NB4 (cell line): ENCODE measurements at regions not wholly inside any gene's neighbourhood (a gene's known extent, or its start where the extent isn't known, plus 50 kb on each side); places are given as distances from the start of the nearest gene placed in this dataset.

ENCODE experiments used
- CTCF ChIP-seq: IDR thresholded peaks from one replicate; pipeline ENCODE4 v1.5.1; 2012; ENCODE audit warnings: low read depth, low read length
- POLR2A ChIP-seq: IDR thresholded peaks from 2 replicates; pipeline ENCODE4 v1.6.1; 2011; ENCODE audit warnings: mild to moderate bottlenecking; ENCODE audit not compliant: insufficient read length; ENCODE audit errors: extremely low read depth

GRCh38 chr10:56605051-56605450, 244.0 kb upstream of the ZWINT start:
- TF ChIP-seq CTCF (no peak), POLR2A (no peak)
